ENCODE measurements at regions not wholly inside any gene's neighbourhood (a gene's known extent, or its start where the extent isn't known, plus 50 kb on each side); places are given as distances from the start of the nearest gene placed in this dataset.

DNA sequence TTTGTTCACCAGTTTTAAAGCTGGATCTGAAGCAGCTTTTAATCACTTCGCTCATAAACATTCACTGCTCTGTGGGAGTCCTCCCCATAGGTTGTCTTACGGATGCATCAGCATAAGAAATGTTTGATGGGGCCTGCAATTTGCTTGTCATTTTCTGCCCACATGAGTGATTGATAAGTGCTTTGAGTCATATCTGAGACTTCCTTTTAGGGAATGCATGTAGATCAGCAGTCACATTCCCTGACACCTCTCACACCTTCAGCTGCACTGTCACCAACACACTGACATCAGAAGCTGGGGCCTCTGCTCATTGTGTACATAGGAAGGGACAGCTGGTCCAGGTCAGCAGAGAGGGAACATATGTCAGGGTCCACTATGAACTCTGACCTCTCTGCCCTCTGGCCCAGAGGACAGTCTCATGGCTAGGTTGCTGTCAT lies 84.1 kb upstream of the SPATA31D4 start:
- TF ChIP-seq, protein P1, sequence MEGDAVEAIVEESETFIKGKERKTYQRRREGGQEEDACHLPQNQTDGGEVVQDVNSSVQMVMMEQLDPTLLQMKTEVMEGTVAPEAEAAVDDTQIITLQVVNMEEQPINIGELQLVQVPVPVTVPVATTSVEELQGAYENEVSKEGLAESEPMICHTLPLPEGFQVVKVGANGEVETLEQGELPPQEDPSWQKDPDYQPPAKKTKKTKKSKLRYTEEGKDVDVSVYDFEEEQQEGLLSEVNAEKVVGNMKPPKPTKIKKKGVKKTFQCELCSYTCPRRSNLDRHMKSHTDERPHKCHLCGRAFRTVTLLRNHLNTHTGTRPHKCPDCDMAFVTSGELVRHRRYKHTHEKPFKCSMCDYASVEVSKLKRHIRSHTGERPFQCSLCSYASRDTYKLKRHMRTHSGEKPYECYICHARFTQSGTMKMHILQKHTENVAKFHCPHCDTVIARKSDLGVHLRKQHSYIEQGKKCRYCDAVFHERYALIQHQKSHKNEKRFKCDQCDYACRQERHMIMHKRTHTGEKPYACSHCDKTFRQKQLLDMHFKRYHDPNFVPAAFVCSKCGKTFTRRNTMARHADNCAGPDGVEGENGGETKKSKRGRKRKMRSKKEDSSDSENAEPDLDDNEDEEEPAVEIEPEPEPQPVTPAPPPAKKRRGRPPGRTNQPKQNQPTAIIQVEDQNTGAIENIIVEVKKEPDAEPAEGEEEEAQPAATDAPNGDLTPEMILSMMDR (IDR thresholded peaks at IDR 0.05): no peak
- no peak for TF ChIP-seq EP300 (IDR thresholded peaks at IDR 0.05)
- TF ChIP-seq POLR2A (IDR thresholded peaks at IDR 0.05): no peak

Measured in gastroesophageal sphincter (tissue), 3 donors.